Adrenal gland (tissue), 9 donors: ENCODE measurements at regions not wholly inside any gene's neighbourhood (a gene's known extent, or its start where the extent isn't known, plus 50 kb on each side); places are given as distances from the start of the nearest gene placed in this dataset.
"Not testable (repeated sequence)": the region's sequence is repeated elsewhere in the genome, so short reads cannot be mapped to it uniquely, and the experiment has no call there.

Experiments
- DNase-seq, 7 donors: peaks; one replicate each; pipeline ENCODE4 v3.0.0-alpha.2; 2019 to 2020
- H3K27ac ChIP-seq, 5 donors: fragments of 200-600 bp; sonication (generic) in 4 of 5; 1 replicate in 3 of 5; 2 replicates in 2 of 5; pipeline versions ENCODE4 v1.5.1 to v1.8.0; 2016 to 2020; ENCODE audit warnings: mild to moderate bottlenecking in 1 of 5
- H3K27me3 ChIP-seq: fragments of 200-600 bp; 2 replicates; pipeline ENCODE4 v1.8.0; 2021
- H3K36me3 ChIP-seq, 2 donors: fragments of 200-600 bp; replicated peaks in 1 of 2; 1 replicate in 1 of 2; 2 replicates in 1 of 2; pipeline versions ENCODE4 v1.5.1 to v1.8.0; 2018 to 2022
- H3K4me1 ChIP-seq, 2 donors: fragments of 200-600 bp; replicated peaks in 1 of 2; 1 replicate in 1 of 2; 2 replicates in 1 of 2; pipeline versions ENCODE4 v1.5.1 to v1.8.0; 2018 to 2021
- H3K4me3 ChIP-seq, 4 donors: fragments of 200-600 bp; sonication (generic) in 3 of 4; one replicate each; pipeline ENCODE4 v1.5.1; 2016 to 2018
- H3K9me3 ChIP-seq, 3 donors: fragments of 200-600 bp; sonication (generic) in 1 of 3; replicated peaks in 1 of 3; 1 replicate in 2 of 3; 2 replicates in 1 of 3; pipeline versions ENCODE4 v1.5.1 to v1.8.0; 2016 to 2021
- POLR2A ChIP-seq, 2 donors: fragments of 450-650 bp; IDR thresholded peaks; one replicate each; pipeline ENCODE4 v1.6.1; 2017; ENCODE audit warnings: antibody characterized with exemption in 2 of 2, mild to moderate bottlenecking in 2 of 2, moderate library complexity in 1 of 2
- WGBS, 4 donors: extraction: QIAGEN DNeasy Blood & Tissue Kit in 2 of 4; methylation state at CpG; one replicate each; pipeline versions ENCODE4 v1.1.5 to v1.1.7; 2013 to 2017; 5-methylcytosine and 5-hydroxymethylcytosine counted together
- intact Hi-C, 2 donors: fragments of 100-400 bp; cut with DNase I; formaldehyde crosslinking; loops; one replicate each; pipeline versions ENCODE4 v1.14.1 to v1.15.0; 2022 to 2023
- TF ChIP-seq, protein P1 (sequence below), 6 experiments: fragments of 450-650 bp in 4 of 6; fragments of 200-600 bp in 2 of 6; sonication (generic) in 1 of 6; IDR thresholded peaks; 1 replicate in 5 of 6; 2 replicates in 1 of 6; pipeline versions ENCODE4 v1.5.1 to v1.8.0; 2016 to 2021; ENCODE audit warnings: antibody characterized with exemption in 6 of 6, mild to moderate bottlenecking in 2 of 6, moderate library complexity in 1 of 6
- donor health status: healthy with polysubstance abuse.
- donor health status: Bipolar disorder and iron deficiency.
- donor health status: DM: yes; HTN: yes; CAD: no.
- donor health status: DM: no; HTN: no; CAD: no.
- donor health status: DM: no; HTN: no; CAD: no.

DNA sequence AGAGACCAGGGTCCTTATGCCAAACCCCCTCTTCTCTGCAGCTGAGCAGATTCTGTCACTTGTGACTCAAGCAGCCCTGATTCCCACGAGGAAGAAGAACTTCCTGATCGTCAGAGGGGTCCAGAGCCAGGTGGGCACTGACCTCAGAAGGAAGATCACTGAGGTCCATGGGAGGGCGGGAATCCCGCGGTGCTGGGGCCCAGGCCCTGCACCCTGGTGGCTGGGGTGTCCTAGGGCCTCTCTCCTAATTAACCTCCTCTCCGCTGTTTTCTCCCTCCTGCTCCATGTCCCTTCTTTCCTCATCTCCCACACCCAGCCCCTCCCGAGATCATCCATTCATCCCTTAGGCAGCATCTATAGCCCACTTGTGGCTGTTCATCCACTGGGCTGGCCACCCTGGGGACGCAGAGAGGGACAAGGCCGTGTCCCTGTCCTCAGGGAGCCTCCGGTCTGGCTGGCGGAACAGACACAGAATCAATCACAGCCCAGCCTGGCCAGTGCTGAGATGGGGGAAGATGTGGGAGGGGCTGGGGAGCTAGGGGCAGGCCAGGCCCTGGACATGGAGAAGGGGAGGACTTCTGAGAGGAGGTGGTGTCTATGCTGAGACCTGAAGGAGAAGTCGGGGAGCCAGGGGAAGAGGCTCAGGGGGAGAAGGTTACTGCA is 638.3 kb downstream of the MATN1 start:
- Histone ChIP-seq H3K4me1 (peaks cover 8 to 13% of the 10 kb centered on the region in 2 donors), H3K27ac (no peak overlapping the region), H3K9me3 (no peaks in the 10 kb centered on the region), H3K4me3 (no peak overlapping the region), H3K27me3 (no peaks in the 10 kb centered on the region), H3K36me3 (no peaks in the 10 kb centered on the region)
- no peak for TF ChIP-seq POLR2A (IDR thresholded peaks at IDR 0.05)
- TF ChIP-seq, protein P1, sequence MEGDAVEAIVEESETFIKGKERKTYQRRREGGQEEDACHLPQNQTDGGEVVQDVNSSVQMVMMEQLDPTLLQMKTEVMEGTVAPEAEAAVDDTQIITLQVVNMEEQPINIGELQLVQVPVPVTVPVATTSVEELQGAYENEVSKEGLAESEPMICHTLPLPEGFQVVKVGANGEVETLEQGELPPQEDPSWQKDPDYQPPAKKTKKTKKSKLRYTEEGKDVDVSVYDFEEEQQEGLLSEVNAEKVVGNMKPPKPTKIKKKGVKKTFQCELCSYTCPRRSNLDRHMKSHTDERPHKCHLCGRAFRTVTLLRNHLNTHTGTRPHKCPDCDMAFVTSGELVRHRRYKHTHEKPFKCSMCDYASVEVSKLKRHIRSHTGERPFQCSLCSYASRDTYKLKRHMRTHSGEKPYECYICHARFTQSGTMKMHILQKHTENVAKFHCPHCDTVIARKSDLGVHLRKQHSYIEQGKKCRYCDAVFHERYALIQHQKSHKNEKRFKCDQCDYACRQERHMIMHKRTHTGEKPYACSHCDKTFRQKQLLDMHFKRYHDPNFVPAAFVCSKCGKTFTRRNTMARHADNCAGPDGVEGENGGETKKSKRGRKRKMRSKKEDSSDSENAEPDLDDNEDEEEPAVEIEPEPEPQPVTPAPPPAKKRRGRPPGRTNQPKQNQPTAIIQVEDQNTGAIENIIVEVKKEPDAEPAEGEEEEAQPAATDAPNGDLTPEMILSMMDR (IDR thresholded peaks at IDR 0.05): no peak
- DNase-seq: no peak
- WGBS, 4 donors: 62 to 71% (median 68%) methylated on average over 11 to 12 of the region's 12 CpGs
- intact Hi-C loops: loop anchor here (5.0 to 10.0 kb wide), 4 partner anchors 178 to 850 kb away; partner anchors contain the start of genes MECR (in 1 of the 2) and PTPRU (in 1 of the 2)

DNA sequence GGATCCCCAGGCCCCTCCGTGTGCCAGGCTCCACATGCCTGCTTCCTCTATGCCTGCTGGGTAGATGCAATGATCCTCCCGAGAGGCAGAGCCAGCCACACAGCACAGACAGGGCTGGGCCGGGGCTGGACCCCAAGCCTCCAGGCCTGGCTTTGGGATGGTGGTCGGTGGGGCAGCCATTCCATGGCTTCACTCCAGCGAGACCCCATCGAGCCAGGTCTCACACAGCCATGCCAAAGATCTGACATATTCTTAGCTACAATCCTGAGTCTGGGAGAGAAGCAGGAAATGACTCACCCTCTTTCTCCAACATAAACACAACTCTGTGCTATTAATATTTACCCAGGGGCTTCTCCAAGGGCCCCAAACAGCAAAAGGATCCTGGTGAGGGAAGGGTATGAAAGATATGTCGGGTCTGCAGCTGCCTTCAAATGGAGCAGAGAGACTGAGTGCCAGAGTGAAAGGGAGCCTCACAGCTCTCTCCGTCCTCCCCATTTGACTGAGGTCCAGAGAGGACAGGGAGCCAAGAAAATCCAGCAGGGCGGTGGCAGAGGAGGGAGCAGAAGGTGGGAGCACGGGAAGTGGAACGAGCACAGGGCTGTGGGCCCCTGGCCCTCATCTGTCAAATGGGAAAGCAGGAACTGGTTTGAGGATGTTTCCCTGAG is 639.5 kb downstream of the MATN1 start:
- WGBS, 4 donors: 25 to 32% (median 28%) methylated on average over 7 to 11 of the region's 11 CpGs
- peak overlapping the region in 3 of 5 donors; percentile 10 to 78 (median 63) for H3K27ac ChIP-seq
- no peak for DNase-seq

DNA sequence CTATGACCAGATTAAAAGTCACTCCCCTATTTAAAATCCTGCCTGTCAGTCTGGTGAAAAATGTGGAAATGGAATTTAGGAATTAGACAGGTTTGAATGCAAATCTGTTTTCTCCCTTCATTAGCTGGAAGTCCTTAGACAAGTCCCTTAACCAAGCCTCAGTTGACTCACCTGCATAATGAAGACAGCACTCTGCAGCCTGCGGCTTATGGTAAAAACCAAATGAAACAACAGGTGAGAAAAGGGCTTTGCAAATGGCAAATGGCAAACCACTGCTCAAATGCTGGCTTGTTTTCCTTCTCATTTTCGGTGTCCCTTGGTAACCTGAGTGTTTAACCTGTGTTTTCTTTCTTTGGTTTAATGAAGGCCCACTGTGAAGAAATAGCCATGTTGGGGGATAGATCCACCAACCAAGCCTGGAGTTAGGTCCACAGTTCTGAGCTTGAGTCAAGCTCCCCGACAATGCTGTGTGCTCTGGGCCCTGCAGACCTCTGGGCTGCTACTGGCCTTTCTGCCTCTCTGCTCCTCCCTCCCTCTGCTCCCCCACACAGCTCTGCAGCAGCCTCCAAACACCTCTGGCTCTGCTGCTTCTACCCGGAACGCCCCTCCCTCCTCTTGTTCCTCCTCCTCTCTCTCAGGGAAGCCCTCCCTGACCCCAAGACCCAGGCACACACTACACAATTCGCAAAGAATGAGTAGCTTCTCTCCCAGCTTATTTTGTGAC is 641.8 kb downstream of the MATN1 start:
- TF ChIP-seq, protein P1 (IDR thresholded peaks at IDR 0.05): no peak
- Histone ChIP-seq H3K9me3 (no peaks in the 10 kb centered on the region), H3K4me3 (no peak overlapping the region), H3K36me3 (no peaks in the 10 kb centered on the region), H3K27ac (no peak overlapping the region), H3K4me1 (peaks cover 8 to 13% of the 10 kb centered on the region in 2 donors), H3K27me3 (no peaks in the 10 kb centered on the region)
- 66 to 80% (median 74%) methylated on average over 6 of the region's 6 CpGs for WGBS, 4 donors
- intact Hi-C loops: loop anchor here (10.0 kb wide), 2 partner anchors 287 to 847 kb away; partner anchors contain the start of genes MECR (in 1 of the 2) and PTPRU (in 1 of the 2)
- no peak for DNase-seq

More for the DNA sequence above, 639.5 kb downstream of the MATN1 start:
- H3K4me3 ChIP-seq: no peak overlapping the region
- intact Hi-C loops: loop anchor here (10.0 kb wide), 2 partner anchors 289 to 849 kb away; partner anchors contain the start of genes MECR (in 1 of the 2) and PTPRU (in 1 of the 2)
- peaks cover 8 to 13% of the 10 kb centered on the region in 2 donors for H3K4me1 ChIP-seq
- H3K9me3 ChIP-seq: no peaks in the 10 kb centered on the region
- no peaks in the 10 kb centered on the region for H3K27me3 ChIP-seq
- no peak for TF ChIP-seq POLR2A (IDR thresholded peaks at IDR 0.05)
- TF ChIP-seq, protein P1 (IDR thresholded peaks at IDR 0.05): no peak
- no peaks in the 10 kb centered on the region for H3K36me3 ChIP-seq

DNA sequence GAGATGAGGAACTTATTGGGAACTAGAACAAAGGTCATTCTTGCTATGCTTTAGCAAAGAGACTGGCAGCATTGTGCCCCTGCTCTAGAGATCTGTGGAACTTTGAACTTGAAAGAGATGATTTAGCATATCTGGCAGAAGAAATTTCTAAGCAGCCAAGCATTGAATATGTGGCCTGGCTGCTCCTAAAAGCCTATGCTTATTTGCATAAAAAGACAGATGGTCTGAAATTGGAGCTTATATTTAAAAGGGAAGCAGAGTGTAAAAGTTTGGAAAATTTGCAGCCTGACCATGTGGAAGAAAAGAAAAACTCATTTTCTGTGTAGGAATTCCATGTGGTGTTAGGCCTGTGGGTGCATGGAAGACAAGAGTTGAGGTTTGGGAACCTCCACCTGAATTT is 647.5 kb downstream of the MATN1 start:
- H3K9me3 ChIP-seq, H3K27me3 ChIP-seq, H3K27ac ChIP-seq, H3K4me3 ChIP-seq, intact Hi-C loops, H3K36me3 ChIP-seq, DNase-seq, H3K4me1 ChIP-seq: not testable (repeated sequence)
